RWPE2 (cell line): ENCODE measurements at regions not wholly inside any gene's neighbourhood (a gene's known extent, or its start where the extent isn't known, plus 50 kb on each side); places are given as distances from the start of the nearest gene placed in this dataset.

Experiments
- ATAC-seq: fragments of 200-7000 bp; cut with Tn5 transposase; 3 replicates; pipeline ENCODE4 v1.9.1; 2021; ENCODE audit warnings: low read depth
- DNase-seq: peaks from one replicate; pipeline ENCODE4 v3.0.0-alpha.2; 2020; ENCODE audit warnings: low spot score
- H3K27ac ChIP-seq: fragments of 450-650 bp; 2 replicates; pipeline ENCODE4 v1.5.1; 2017; ENCODE audit warnings: mild to moderate bottlenecking; ENCODE audit not compliant: poor library complexity, severe bottlenecking
- H3K27me3 ChIP-seq: fragments of 250-450 bp; sonication (Bioruptor Pico); 2 replicates; pipeline ENCODE4 v1.5.1; 2021; ENCODE audit warnings: mild to moderate bottlenecking, moderate library complexity; ENCODE audit not compliant: insufficient read depth, poor library complexity, severe bottlenecking
- H3K36me3 ChIP-seq: fragments of 250-450 bp; sonication (Bioruptor Pico); 2 replicates; pipeline ENCODE4 v1.5.1; 2020; ENCODE audit warnings: low read depth, mild to moderate bottlenecking, moderate library complexity
- H3K4me1 ChIP-seq: fragments of 250-450 bp; sonication (Bioruptor Pico); 2 replicates; pipeline ENCODE4 v1.5.1; 2021; ENCODE audit warnings: mild to moderate bottlenecking, moderate library complexity; ENCODE audit not compliant: insufficient read depth, poor library complexity, severe bottlenecking
- H3K4me3 ChIP-seq: fragments of 250-450 bp; sonication (Bioruptor Pico); 2 replicates; pipeline ENCODE4 v1.5.1; 2021; ENCODE audit warnings: mild to moderate bottlenecking, moderate library complexity; ENCODE audit not compliant: severe bottlenecking
- H3K9me3 ChIP-seq: fragments of 250-450 bp; sonication (Bioruptor Pico); 2 replicates; pipeline ENCODE4 v1.5.1; 2021; ENCODE audit warnings: mild to moderate bottlenecking, moderate library complexity; ENCODE audit not compliant: severe bottlenecking
- TF ChIP-seq, protein P1 (sequence below): fragments of 450-650 bp; IDR thresholded peaks from one replicate; pipeline ENCODE4 v1.5.1; 2017; ENCODE audit warnings: mild to moderate bottlenecking, moderate library complexity; ENCODE audit not compliant: poor library complexity, severe bottlenecking

DNA sequence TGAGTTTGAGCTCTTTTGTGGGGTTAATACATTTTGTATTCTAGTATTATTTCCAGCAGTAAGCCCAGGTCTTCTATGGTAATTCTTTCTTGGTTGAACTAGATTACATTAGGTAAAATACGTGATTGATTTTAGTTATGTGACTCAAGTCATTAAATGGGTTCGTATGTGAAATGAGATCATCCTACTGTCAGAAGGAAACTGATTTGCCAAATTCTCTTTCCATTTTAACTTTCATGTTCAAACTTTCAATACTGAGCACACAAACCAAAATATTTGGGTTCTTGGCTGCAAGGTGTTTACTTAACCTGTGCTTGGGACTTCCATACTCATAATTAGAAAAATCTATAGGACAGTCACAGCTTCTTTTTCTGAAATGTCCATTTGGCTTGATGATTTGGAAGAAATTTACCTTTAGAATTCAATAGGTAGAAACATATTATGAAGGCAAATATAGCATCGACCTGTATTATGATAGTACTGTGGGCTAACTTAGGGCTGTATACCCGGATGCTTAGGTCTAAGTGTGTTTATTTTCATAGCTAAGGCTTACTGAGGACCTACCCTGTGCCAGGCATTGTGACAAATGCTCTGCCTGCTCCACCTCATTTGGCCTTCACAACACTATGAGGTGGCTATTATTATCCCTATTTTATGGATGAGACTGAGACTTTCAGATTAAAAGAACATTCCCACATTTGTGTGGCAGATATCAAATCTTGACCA lies 631.8 kb upstream of the GRM7 start:
- no peak for DNase-seq
- no peak overlapping the region for H3K27ac ChIP-seq
- TF ChIP-seq, protein P1, sequence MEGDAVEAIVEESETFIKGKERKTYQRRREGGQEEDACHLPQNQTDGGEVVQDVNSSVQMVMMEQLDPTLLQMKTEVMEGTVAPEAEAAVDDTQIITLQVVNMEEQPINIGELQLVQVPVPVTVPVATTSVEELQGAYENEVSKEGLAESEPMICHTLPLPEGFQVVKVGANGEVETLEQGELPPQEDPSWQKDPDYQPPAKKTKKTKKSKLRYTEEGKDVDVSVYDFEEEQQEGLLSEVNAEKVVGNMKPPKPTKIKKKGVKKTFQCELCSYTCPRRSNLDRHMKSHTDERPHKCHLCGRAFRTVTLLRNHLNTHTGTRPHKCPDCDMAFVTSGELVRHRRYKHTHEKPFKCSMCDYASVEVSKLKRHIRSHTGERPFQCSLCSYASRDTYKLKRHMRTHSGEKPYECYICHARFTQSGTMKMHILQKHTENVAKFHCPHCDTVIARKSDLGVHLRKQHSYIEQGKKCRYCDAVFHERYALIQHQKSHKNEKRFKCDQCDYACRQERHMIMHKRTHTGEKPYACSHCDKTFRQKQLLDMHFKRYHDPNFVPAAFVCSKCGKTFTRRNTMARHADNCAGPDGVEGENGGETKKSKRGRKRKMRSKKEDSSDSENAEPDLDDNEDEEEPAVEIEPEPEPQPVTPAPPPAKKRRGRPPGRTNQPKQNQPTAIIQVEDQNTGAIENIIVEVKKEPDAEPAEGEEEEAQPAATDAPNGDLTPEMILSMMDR: no peak

DNA sequence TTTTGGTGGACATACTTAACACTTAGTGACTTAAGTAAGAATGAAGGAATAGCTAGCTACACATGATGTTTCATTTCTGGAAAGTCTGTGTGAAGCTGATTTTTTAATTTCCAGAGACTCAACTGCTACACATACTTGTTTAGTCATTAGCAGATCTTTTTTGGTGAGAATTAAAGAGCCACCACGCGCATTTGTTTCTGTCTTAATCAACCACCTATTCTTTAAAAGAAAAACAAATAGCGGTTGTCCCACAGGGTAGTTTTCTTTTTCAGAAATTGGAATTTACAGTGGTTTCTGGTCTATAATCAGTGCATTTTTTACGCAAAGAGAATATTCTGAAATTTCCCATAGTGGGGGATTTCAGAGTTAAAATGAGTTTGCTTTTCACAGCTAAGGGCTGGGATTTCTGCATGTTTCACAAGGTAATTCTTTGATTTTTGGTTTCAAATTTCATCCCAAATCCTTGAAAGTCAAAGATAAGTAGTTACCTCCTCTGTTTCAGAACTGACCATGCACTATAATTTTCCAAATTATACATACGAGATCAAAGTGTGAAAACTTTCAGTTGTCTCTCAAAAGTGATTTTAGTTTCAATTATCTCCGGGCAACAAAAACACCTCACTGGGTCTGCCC lies 631.0 kb upstream of the GRM7 start:
- H3K4me1 ChIP-seq: no peaks in the 10 kb centered on the region
- TF ChIP-seq, protein P1: no peak
- no peaks in the 10 kb centered on the region for H3K36me3 ChIP-seq
- no peak overlapping the region for H3K4me3 ChIP-seq
- H3K27ac ChIP-seq: no peak overlapping the region
- DNase-seq: no peak
- H3K27me3 ChIP-seq: no peaks in the 10 kb centered on the region
- ATAC-seq: no peak
- no peaks in the 10 kb centered on the region for H3K9me3 ChIP-seq

More for the DNA sequence above, 631.8 kb upstream of the GRM7 start:
- H3K27me3 ChIP-seq: no peaks in the 10 kb centered on the region
- no peak overlapping the region for H3K4me3 ChIP-seq
- no peak for ATAC-seq
- H3K9me3 ChIP-seq: no peaks in the 10 kb centered on the region
- no peaks in the 10 kb centered on the region for H3K4me1 ChIP-seq
- H3K36me3 ChIP-seq: no peaks in the 10 kb centered on the region

DNA sequence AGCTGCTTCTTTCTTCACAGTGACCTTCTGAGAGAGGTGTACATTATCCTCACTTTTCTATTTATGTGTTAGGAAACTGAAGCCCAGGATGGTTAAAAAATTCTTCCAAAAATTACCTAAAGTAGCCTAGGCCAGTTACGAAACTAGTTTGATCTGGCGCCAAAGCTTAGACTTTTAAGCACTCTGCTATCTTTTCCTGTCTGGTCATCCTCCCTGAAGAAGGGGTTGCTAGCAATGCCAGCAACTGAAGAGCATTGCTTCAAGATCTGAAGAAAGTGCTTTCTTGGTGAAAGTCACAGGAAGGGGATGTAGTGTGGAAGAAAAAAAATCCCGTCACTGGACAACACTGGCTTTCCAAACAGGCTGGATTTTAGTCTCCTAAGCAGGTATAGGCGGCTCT lies 618.8 kb upstream of the GRM7 start:
- no peak for ATAC-seq
- H3K9me3 ChIP-seq: no peaks in the 10 kb centered on the region
- DNase-seq: no peak
- TF ChIP-seq, protein P1: no peak
- H3K4me1 ChIP-seq: no peaks in the 10 kb centered on the region
- H3K4me3 ChIP-seq: no peak overlapping the region
- no peak overlapping the region for H3K27ac ChIP-seq
- no peaks in the 10 kb centered on the region for H3K27me3 ChIP-seq
- no peaks in the 10 kb centered on the region for H3K36me3 ChIP-seq

DNA sequence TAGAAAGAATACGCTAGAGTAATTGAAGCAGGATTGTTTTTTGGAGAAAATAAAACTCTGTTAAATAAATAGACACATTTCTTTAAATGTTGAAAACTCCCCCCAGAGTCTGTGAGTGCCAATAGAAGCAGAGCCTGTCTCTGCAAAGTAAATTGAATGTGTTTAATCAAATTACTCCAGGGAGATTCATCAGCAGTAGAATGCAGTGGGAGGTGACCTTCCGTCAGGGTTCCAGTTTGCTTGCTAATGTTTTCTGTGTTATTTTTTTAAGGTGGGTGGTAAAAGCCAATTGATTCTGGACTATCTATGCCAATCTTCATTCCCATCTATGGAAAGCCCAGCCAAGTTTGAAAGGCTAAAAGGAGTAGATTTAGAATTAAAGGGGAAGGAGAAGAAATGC lies 612.4 kb upstream of the GRM7 start:
- DNase-seq: no peak
- Histone ChIP-seq H3K27ac (no peak overlapping the region), H3K4me3 (no peak overlapping the region), H3K36me3 (no peaks in the 10 kb centered on the region), H3K9me3 (no peaks in the 10 kb centered on the region), H3K27me3 (no peaks in the 10 kb centered on the region), H3K4me1 (no peaks in the 10 kb centered on the region)
- TF ChIP-seq, protein P1: no peak
- no peak for ATAC-seq

DNA sequence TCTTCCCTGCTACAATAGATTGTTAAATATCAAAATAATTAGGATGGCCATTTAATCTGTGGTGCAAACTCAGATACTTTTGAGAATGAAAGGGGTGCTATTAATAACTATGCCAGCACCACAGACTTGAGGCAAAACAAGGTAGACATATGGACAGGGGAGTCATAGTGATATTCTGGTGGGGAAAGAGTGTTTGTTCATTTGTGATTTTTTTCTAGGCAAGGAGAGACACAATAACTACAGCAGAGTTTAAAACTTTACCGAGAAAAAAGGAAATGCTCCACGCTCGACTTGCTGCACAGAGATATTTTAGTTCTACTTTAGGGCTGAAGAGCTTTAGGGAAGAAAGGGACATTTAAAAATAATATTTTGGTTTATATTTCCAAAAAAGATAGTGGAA lies 611.2 kb upstream of the GRM7 start:
- no peak overlapping the region for H3K4me3 ChIP-seq
- DNase-seq (no peak), ATAC-seq (no peak)
- H3K27me3 ChIP-seq: no peaks in the 10 kb centered on the region
- TF ChIP-seq, protein P1: no peak
- no peak overlapping the region for H3K27ac ChIP-seq
- no peaks in the 10 kb centered on the region for H3K4me1 ChIP-seq
- H3K9me3 ChIP-seq: no peaks in the 10 kb centered on the region
- H3K36me3 ChIP-seq: no peaks in the 10 kb centered on the region
